Body of pancreas (tissue), 4 donors: ENCODE measurements at regions not wholly inside any gene's neighbourhood (a gene's known extent, or its start where the extent isn't known, plus 50 kb on each side); places are given as distances from the start of the nearest gene placed in this dataset.

Experiments
- CTCF ChIP-seq, 7 experiments: fragments of 450-650 bp in 4 of 7; fragments of 200-600 bp in 3 of 7; sonication (generic) in 3 of 7; IDR thresholded peaks; one replicate each; pipeline ENCODE4 v1.5.1; 2016 to 2019; ENCODE audit warnings: antibody characterized with exemption in 7 of 7
- POLR2A ChIP-seq, 3 donors: fragments of 450-650 bp; IDR thresholded peaks; one replicate each; pipeline ENCODE4 v1.6.1; 2016; ENCODE audit warnings: antibody characterized with exemption in 3 of 3, mild to moderate bottlenecking in 2 of 3

GRCh38 chr21:18759751-18760161 lies 356.2 kb upstream of the TMPRSS15 start:
- no peak for TF ChIP-seq CTCF (IDR thresholded peaks at IDR 0.05)
- TF ChIP-seq POLR2A (IDR thresholded peaks at IDR 0.05), result no peak
